ENCODE measurements at regions not wholly inside any gene's neighbourhood (a gene's known extent, or its start where the extent isn't known, plus 50 kb on each side); places are given as distances from the start of the nearest gene placed in this dataset.

DNA sequence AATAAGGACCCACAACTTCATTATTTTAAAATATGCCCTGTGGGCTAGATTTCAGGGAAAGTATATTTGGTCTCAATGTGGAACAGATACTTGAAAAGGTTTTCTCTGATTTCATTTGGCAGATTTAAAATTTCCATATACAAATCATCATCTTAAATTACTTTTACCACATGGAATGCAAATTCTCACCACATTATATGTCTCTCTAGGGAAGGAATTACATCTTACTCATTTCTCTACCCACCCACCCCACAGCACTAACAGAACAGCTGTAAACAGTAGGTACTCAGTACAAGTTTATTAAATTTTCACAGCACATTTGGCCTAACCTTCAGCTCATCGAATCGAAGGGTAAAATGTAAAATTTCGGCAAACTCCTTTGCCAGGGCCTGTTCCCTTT, 104.0 kb downstream of the CYRIA start:
- no peak for DNase-seq

DNA sequence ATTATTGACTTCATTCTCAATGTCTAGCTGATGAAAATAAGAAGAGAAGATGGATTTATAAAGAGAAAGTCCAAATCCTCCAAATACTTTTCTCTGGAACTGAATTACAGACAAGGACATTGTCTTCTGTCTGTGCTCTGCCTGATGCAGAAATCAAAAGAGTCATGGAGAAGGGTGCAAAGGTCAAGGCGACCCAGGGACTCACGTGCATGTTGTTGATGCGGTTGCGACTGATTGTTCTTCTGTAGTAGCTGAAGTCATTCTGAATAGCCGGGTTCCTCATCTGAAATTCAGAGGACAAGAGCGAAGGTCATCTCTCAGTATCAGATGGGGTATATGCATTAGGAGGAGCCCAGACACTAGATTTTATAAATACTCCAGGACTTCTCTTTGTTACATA, 104.4 kb downstream of the CYRIA start:
- no peak for DNase-seq

DNA sequence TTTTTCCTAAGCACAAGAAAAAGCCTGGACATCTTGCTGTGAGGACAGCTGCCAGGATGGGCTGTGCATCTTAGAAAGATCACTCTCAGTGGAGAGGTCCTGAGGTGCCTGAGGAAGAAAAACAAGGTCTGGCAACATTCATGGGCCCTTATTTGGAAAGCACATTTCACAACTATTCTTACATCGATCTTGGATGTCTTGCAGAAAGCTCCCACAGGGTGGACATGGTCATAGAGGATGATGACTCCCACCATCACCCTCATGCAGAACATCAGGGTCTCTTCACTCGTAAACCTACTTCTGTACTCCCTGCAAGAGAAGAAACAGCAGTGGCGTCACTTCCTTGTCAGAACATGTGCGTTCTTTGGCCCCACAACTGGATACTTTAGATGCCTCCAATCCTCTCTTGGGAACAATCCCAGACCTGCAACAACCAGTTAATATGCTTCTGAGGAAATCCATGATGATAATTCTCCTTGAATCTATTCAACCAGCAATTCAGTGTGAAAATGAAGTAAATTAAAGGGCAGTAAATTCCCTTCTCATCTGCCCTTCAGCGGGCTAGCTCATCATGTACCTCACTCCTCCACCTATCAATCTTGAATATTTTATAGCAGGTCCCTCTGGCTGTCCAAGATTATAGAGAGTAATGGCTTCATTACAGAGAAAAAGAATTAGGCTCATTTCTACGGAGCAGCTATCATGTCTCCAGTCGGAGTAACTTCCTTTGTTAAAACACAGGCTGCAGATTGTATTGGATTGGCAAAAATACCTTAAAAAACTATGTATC, 106.2 kb downstream of the CYRIA start:
- DNase-seq: no peak

DNA sequence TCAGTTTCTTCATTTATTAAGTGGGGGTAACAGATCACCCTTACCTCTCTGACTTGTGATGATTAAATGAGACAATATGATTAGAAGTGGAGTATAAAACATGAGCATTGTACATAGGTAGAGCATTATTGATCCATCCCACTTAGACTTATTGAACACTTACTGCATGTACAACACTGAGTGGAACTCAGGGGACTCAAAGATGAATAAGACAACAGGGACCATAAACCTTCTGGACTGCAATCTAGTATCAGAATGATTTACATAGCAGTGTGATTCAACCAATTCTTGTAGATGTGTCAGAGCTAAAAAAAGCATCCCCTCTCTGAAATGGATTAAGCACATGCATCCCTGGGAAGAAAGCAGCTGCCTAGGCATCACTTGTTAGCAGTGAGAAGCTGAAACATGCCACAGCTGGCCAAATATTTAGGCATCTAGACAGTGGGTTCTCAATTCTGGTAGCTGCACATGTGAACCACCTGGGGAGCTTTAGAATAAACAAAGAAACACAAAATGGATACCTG, 111.5 kb downstream of the CYRIA start:
- DNase-seq: no peak

DNA sequence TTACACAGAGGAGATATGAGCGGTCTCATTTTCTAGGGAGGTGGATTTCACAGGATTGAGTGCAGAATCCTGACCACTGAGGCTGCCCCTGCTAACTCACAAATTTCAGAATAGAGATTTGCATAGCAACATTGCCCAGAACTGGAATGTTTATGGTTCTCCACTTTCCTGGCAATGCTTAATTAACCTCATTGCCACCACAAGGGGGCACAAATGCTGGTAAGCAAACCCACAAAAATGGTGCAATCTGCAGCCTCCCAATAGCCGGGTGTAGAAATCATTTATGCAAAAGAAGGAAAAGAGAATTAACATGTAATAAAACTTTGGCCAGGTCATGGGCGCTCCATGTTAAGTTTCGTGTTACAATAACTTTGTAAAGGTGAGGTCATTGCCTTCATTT, 112.4 kb downstream of the CYRIA start:
- DNase-seq: peak; percentile 6 to 26

DNA sequence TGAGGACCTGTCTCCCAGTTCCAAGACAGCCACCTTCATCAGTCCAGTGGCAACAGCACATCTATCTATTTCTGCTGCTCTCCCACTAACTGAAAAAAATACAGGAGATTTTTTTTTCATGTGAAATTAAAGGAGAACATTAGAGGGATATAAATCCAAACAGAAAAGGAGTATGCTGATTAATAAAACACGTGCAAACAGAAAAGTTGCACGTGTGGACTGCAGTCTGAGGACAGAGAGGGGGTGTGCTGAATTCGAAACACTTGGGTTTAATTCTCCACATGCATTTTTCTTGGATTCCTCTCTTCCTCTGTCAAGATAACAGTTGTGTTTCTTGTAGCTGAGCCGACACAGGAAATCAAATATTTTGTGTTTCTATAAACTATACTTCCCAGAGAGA, 113.4 kb downstream of the CYRIA start:
- DNase-seq: no peak

DNA sequence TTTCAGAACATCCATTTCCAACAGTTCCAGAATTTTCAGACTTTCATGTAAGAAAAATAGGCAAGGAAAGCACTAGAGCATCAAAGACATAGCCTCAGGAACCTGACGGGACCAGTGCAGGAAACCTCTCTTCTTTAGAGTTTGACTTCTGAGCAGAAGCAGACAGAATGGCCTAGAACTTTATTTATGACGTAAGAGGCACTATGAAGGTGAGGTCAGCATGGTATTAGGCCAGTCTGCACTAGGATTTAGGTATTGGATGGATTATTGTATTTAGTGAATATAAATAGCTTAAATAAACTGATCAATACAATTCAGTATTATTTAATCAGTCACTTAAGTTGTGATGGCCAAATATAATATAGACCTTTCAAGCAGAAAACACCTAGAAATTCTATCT, 117.6 kb downstream of the CYRIA start:
- DNase-seq: no peak

DNA sequence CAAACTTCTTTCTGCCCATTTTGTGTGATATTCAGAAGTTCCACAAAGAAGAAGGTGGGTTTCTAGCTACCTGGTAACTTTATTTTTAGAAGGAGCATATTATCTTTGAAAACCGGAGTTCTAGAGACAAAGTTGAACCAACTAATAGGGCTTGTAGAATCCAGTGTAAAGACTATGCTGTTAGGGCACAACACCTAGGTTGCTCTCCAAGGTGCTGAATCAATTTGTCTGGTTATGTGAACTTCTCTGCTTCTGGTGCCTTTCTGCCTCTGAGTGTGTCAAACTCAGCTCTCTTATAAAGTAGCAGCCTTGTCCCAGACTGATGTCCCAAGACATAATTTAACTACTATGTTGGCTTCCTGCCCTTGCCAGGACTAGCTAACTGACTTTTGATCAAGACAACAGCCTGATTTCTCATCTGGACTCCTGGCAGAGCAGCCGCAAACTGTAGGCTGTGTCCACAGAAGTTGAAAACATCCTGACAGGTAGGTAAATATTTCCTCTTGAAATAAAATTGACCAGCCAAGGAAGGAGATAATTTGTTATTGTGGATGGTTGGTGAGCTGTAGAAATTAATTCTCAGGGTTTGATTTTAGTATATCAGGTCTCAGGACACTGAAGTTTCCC, 119.4 kb downstream of the CYRIA start:
- peak in 1 of 2 donors; percentile 7 for DNase-seq

DNA sequence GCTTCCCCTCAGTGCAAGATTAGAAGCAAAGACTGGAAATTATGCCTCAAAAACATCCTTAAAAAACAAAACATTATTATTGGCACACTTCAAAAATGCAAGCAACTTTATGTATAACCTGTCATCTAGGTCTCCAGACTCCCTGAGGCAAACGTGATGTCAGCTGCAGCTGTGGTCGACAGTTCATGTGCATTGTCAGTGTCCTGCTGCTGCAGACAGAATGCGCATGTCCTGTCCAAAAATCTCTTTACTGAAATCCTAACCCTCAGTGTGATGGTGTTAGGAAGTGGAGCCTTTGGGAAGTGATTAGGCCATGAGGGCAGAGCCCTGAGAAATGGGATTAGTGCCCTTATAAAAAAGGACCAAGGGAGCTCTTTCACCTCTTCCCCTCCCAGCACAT, 126.9 kb downstream of the CYRIA start:
- no peak for DNase-seq

DNA sequence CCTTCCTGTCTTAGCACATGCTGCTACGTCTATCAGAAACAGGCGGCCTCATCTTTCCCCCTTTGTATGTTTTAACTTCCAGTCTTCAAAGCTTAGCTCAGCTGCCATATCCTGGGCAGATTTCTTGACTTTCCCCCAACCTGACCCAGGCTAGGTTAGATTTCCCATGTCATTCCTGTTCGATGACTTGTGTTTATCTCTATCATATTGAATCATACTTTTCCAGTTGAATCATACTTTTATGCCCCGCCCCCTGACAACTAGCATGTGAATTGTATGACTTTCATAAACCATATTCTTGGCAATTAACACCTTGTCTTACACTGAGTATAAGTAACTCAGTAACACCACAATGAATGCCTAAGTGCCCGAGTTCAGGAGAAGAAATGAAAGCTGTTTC, 128.3 kb downstream of the CYRIA start:
- no peak for DNase-seq

DNA sequence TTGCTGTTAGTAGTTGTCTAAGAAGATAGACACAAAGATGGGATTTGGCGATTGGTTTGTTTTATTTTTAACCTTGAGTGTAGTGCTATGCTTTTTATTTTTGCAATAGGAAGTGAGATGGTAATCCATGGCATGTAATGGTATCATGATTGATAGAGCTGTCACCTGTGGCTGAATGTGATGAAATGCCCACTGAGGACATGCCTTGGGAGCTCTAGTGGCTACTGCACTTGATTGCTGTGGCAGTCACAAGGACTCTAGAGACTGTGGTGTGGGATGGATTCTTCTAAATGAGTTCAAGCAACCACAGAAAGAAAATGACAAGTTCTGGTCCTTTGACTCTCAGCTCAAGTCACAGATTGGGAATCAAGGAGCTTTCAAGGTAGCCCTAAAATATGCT, 139.4 kb downstream of the CYRIA start:
- DNase-seq: no peak

DNA sequence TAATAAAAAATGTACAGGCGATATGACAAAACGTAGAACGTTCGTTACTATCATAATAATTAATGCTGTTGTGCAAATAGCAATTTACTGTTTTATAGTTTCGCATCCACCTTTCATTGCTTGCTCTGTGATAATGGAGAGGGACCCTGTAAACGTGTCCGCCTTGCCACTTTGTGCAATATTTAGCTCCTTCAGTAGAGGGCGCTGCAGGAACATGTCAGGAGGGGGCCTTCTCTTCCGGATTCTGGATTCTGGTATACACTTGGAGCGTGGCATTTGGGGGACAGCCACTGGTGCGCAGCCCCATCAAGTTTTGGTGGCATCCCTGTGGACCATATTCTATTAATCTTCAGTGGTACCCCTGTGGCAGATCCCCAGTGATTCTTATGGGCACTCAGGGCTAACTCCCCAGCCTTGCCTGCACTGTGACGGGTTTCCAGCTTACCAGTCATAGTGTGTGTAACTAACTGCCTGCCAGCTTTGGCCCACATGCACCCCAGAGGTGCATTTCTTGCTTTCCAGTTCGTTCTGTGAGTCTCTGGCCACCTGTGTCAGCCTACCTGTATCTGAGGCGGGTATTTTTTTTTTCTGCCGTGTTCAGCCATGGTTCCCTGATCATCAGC, 140.3 kb downstream of the CYRIA start:
- no peak for DNase-seq

DNA sequence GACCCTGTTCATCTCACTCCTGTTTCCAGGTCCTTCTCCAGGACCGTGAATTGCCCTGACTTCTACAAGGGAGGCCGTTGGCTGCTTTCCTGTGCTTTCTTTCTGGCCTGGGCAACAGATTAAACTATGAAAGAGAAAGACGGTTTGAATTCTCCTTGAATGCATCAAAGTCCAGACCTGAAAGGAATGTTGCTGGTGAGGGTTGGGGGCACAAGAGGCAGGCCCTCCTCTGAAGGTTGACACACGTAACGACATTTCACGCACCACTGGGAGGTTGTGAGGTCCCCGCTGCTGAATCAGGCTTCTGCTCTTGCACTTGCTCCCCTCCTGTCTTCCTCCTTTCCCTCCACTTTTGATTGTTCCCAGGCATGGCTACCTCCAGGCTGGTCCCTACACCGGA, 141.9 kb downstream of the CYRIA start:
- DNase-seq: no peak

DNA sequence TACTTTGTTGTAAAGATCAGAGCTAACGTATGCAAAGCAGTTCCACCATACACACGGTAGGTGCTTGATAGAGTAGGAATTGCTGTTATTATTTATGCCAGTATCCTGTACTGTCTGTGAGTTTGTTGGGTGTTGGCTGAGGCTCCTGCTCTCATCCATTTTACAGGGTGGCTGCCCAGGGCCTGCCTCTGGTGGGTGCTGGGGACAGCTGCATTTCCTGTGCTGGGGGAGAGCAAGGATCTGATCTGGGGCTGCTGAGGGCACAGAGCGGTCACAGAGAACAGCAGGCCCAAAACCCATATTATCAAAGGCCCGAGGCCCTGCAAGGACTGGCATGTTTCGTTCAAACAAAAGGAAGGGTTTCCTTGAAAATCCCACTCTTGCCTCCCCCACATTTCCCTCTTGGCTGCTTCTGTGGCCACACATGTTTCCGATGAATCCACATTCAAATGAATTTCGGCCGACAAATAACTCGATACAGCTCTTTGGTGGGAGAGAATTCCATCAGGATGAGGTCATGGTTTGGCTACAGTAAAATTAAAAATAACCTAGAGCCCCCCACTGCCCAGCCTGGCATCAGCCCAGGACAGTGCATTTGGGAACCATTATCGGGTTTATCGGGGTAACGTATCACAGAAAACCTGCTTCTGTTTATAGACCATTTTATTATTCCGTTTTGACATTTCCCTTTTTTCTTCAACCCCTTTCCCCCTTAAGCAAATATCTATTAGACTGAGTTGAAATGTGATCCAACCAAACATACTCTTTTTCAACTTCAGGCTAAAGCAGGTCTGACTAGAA, 143.4 kb downstream of the CYRIA start:
- DNase-seq: no peak

DNA sequence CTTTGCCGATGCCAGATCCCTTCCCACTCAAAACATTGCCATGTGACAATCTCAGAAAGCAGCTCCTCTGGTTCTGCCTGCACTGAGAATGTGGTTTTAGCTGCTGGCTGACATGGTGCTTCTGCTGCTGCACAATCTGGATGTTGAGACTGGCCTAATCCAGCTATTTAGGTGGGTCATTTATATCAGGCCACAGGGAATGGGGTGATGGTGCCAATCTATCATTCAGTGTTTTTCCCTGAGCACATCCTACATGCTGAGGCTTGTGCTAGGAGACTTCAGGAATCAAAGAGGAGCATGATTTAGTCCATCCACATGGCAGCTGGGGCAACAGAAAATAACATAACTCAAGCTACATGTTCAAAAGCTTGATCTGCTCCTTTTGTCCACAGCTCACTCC, 144.7 kb downstream of the CYRIA start:
- DNase-seq: no peak

DNA sequence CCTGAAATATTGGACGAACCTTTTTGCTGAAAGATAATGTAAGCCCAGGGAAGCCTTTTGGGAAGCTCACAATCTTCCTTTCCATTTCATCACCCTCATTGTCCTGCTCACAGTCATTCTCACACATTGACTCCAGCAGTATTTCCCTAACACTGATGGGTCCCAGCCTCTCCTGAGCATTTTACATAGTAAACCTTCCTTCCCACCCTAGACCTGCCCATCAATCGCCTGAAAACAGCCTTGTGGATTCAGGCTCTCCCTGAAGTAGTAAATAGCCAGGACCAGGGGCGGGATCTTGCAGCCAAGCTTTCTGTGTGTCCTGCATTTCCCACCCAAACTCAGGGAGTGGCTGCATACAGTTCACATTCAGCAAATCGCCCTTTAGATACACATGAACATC, 149.9 kb downstream of the CYRIA start:
- DNase-seq: no peak

DNA sequence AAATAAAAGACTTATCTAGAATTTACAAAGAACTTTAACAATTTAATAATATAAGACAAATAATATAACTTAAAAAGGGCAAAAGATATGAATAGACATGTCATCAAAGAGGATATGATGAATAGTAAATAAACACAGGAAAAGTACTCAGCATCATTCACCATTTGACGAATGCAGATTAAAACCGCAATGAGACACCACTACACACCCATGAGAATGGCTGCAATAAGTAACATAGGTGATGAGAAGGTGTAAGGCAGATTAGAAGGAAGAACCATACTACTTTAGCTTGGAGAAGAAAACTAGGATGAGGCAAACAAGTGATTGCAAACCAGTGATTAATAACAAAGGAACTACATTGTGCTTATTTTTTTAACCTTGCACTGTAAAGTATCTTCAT, 152.0 kb downstream of the CYRIA start:
- no peak for DNase-seq

DNA sequence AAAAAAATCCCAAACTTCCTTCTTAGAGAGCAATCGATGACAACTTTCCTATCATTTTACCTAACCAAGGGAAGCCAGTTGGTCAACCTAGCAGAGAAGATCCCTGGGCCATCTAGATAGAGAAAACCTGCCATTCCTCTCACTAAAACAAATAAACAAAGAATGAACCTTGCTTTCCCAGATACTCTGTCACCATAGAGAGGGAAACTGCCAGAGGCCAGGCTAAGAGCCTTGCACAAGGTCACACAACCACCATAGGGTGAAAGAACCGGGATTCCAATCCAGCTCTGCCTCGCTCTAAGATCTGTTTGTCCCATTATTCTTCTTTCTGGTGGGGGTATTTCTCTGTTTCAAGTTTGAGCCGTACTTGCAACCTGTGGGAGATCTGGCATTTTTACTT, 154.6 kb downstream of the CYRIA start:
- DNase-seq: no peak

DNA sequence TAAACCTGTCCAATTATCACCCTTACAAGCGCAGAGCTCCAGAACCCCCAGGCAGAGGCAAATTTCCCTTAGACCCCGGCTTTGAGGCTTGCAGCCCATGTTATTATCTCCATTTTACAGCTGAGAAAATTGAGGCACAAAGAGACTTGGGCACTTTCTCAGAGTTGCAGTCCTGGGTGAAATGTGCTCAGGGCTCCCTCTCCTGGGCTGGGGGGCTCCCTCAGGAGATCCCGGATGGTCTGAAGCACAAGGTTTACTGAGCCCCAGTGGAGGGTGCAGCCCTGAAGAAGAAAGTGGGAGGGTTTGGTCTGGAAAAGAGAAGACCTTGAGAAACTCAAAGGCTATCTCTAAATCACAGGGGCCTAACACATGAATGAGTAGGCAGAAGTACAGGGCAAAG, 156.6 kb downstream of the CYRIA start:
- DNase-seq: no peak

DNA sequence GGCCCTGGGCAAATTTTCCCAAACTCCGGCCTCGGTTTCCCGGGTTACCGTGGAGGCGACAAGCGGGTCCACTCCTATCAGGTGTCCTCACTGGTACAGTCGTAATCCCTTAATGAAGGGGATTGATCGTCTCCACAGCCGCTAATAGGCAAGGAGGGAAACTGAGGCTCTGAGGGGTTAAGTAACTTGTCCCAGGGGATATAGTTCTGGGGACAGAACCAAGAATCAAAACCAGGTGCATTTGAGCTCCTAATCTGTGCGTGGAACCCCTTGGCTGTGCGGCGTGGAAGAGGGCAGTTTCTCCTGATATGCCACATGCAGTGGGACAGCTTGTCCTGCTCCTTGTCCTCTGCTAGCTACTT, 157.2 kb downstream of the CYRIA start:
- no peak for DNase-seq

DNA sequence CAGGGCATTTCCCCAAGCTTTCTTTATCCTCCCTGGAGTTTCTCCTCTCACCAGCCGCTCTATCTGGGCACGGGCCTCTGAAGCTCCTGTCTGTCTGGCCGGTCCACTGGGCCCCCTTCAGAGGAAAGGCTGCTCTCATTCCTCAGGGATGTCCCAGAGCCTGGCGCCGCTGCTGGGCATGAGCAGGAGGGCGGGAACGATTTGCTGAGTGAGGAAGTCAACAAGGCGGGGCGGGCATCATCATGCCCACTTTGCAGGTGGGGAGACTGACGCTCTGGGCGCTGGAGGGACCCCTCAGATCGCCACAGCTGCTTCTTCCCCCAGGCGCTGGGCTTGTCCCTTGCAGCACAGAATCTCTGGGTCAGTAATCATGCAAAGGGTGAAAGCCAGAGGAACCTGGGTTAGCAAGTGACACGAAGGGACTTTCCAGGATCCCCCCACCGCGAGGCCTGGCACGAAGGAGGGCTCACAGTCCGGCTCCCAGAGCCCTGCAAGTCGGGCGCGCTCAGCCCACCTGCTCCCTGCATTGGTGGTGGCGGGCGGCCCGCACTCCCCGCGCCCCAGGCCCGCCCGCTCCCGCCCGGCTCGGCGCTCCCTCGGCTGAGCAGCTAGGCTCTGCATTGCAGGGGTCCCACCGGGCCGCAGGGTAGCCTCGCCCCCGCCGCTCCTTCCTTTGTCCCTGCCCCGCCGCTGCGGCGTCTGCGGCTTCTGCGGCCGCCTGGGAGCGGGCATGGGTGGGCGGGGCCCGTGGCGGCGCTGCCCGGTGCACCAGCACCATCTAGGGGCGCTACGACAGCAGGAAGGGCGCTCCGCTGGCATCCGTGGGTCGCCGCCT, 157.8 kb downstream of the CYRIA start:
- DNase-seq: no peak

DNA sequence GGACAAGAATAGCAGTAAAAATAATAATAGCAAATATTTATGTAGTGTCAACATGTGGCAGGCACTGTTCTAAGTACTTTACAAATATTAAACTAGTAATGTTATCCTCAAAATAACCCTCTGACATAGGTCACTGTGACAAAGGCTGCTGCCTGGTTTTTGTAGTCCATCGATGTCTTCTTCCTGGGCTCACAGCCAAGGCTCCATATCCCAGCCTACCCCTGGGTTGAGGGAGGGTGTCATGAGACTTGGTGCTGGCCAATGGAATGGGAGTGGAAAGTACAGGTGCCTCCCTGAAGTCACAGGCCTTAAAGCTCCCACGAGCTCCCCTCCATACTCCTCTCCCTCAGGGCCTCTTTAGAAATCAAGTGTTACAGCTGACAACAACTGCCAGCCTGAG, 159.3 kb downstream of the CYRIA start:
- DNase-seq: no peak

Measured in CD4-positive, alpha-beta T cell treated with Interferon alpha-2 for 1 hour (primary cell).